Gastrocnemius medialis (tissue), 4 donors: ENCODE measurements at regions not wholly inside any gene's neighbourhood (a gene's known extent, or its start where the extent isn't known, plus 50 kb on each side); places are given as distances from the start of the nearest gene placed in this dataset.

Experiments used
- POLR2A ChIP-seq, 2 donors: fragments of 450-650 bp; IDR thresholded peaks; one replicate each; pipeline ENCODE4 v1.6.1; 2017; ENCODE audit warnings: antibody characterized with exemption in 2 of 2, mild to moderate bottlenecking in 2 of 2, moderate library complexity in 2 of 2
- TF ChIP-seq, protein P1 (sequence below), 5 experiments: fragments of 450-650 bp in 3 of 5; fragments of 200-600 bp in 2 of 5; sonication (generic) in 2 of 5; IDR thresholded peaks in 4 of 5; conservative IDR thresholded peaks in 1 of 5; 1 replicate in 4 of 5; 2 replicates in 1 of 5; pipeline ENCODE4 v1.5.1; 2016 to 2019; ENCODE audit warnings: antibody characterized with exemption in 5 of 5, mild to moderate bottlenecking in 3 of 5, moderate library complexity in 3 of 5

DNA sequence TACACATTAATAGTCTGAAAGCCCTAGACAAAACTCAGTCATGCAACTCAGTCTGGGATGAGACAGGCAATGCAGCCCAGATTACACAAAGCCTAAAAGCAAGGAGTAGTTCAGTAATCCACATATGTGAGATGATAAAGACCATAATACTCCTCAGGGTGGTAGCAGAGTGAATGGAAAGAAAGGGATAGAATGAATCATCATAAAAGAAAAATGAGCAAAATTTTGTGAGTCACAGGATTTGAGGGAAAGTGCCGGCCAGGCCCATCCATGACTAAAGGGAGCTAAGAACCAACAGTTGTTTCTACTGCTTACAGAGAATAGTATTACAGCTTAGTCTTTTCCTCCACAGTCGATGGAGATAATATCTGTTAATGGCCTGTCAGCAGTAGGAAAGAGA is 90.0 kb upstream of the POU5F2 start:
- TF ChIP-seq, protein P1, sequence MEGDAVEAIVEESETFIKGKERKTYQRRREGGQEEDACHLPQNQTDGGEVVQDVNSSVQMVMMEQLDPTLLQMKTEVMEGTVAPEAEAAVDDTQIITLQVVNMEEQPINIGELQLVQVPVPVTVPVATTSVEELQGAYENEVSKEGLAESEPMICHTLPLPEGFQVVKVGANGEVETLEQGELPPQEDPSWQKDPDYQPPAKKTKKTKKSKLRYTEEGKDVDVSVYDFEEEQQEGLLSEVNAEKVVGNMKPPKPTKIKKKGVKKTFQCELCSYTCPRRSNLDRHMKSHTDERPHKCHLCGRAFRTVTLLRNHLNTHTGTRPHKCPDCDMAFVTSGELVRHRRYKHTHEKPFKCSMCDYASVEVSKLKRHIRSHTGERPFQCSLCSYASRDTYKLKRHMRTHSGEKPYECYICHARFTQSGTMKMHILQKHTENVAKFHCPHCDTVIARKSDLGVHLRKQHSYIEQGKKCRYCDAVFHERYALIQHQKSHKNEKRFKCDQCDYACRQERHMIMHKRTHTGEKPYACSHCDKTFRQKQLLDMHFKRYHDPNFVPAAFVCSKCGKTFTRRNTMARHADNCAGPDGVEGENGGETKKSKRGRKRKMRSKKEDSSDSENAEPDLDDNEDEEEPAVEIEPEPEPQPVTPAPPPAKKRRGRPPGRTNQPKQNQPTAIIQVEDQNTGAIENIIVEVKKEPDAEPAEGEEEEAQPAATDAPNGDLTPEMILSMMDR (IDR thresholded peaks at IDR 0.05 in 4 of 5, conservative IDR thresholded peaks at IDR 0.05 in 1 of 5) = no peak
- TF ChIP-seq POLR2A (IDR thresholded peaks at IDR 0.05) = no peak
